ENCODE measurements at regions not wholly inside any gene's neighbourhood (a gene's known extent, or its start where the extent isn't known, plus 50 kb on each side); places are given as distances from the start of the nearest gene placed in this dataset.

DNA sequence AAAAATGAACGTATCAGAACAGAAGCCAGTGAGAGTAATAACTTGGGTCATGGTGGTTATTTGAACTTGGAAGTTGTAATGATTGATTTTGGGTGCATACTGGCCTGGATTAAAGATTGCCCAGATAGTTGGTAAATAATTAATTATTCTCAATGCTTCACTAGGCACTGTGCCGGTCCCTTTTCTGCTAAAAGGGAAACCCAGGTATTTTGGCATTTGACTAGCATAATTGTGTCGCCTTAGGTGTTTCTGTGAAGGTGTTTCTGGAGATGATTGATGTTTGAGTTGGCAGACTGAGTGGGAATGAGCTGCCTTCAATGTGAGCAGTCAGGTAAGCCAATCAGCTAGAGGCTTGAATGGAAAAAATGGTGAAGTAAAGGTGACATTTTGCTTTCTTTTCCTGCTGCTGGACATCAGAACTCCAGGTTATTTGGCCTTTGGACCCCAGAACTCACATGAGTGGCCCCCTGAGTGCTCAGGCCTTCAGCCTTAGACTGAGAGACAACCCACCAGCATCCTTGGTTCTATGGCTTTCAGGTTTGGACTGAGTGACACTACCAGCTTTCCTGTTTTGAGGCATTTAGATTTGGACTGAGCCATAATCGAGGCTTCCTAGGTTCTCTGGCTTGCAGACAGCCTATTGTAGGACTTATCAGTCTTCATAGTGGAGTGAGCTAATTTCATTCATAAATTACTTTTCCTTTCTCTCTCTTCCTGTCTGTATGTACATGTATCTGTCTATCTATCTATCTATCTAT lies 120.7 kb upstream of the PAPPA start:
- DNase-seq (ENCODE audit: low read depth, low spot score) = no peak
- no peak overlapping the region for H3K27ac ChIP-seq (ENCODE audit: low read depth, low read length)
- no peak overlapping the region for H3K4me3 ChIP-seq (ENCODE audit: low read depth, low read length)
- TF ChIP-seq, protein P1, sequence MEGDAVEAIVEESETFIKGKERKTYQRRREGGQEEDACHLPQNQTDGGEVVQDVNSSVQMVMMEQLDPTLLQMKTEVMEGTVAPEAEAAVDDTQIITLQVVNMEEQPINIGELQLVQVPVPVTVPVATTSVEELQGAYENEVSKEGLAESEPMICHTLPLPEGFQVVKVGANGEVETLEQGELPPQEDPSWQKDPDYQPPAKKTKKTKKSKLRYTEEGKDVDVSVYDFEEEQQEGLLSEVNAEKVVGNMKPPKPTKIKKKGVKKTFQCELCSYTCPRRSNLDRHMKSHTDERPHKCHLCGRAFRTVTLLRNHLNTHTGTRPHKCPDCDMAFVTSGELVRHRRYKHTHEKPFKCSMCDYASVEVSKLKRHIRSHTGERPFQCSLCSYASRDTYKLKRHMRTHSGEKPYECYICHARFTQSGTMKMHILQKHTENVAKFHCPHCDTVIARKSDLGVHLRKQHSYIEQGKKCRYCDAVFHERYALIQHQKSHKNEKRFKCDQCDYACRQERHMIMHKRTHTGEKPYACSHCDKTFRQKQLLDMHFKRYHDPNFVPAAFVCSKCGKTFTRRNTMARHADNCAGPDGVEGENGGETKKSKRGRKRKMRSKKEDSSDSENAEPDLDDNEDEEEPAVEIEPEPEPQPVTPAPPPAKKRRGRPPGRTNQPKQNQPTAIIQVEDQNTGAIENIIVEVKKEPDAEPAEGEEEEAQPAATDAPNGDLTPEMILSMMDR (IDR thresholded peaks at IDR 0.05; ENCODE audit: low read depth, low read length) = no peak
- POLR2A ChIA-PET = no interaction called here
- H3K27me3 ChIP-seq (ENCODE audit: control insufficient read depth, insufficient read depth, low read length) = no peaks in the 10 kb centered on the region
- peaks cover 4% of the 10 kb centered on the region; the same call in 1 of the 2 replicates for H3K9me3 ChIP-seq (ENCODE audit: control insufficient read depth, insufficient read depth, low read length)
- CTCF ChIA-PET = interaction anchor here (1.2 kb wide), 1 partner anchor 439 kb away, joined by 3 read pairs; no protein-coding TSS in a partner anchor

DNA sequence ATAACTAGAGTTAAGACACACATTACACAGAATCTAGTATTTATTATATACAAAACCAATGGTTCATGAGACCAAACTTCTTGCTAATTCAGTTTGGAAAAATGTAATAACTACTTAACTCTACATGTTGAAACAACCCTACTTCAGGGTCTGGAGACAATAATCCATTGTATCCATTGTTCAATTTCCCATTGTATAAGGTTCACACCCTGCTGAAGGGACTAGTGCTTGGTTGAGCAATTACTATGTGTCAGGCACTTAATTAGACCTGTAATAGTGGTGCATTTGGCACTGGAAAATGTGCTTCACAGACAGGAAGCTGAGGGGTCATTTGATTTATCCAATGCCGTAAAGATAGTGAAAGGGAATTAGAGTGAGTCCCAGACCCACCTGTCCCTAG lies 114.3 kb upstream of the PAPPA start:
- Histone ChIP-seq H3K4me3 (ENCODE audit: low read depth, low read length) (no peak overlapping the region), H3K27me3 (ENCODE audit: control insufficient read depth, insufficient read depth, low read length) (no peaks in the 10 kb centered on the region), H3K9me3 (ENCODE audit: control insufficient read depth, insufficient read depth, low read length) (no peaks in the 10 kb centered on the region), H3K27ac (ENCODE audit: low read depth, low read length) (no peak overlapping the region)
- POLR2A ChIA-PET = no interaction called here
- TF ChIP-seq, protein P1 (IDR thresholded peaks at IDR 0.05; ENCODE audit: low read depth, low read length) = no peak
- CTCF ChIA-PET = interaction anchor here (0.6 kb wide), 1 partner anchor 454 kb away, joined by 3 read pairs; no protein-coding TSS in a partner anchor
- no peak for DNase-seq (ENCODE audit: low read depth, low spot score)

DNA sequence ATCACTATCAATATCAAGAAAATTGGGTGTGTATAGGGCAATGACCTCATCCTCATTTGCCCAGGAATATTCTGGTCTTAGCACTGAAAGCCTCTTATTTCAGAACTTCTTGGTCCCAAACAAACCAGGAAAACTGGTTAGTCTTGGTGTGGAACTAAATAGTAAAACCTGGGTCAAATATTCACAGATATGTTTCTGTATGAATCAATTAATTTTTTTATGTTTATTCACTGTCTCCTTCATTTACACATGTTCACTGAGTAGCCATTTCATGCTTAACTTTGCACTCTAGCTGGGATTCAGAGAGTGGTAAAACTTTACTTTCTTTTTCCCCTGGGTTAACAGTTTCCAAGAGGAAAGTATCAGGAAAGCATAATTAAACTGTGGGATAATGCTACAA lies 113.7 kb upstream of the PAPPA start:
- no peak overlapping the region for H3K4me3 ChIP-seq (ENCODE audit: low read depth, low read length)
- CTCF ChIA-PET = interaction anchor here (0.6 kb wide), 1 partner anchor 455 kb away, joined by 3 read pairs; no protein-coding TSS in a partner anchor
- no peak overlapping the region for H3K27ac ChIP-seq (ENCODE audit: low read depth, low read length)
- TF ChIP-seq, protein P1 (IDR thresholded peaks at IDR 0.05; ENCODE audit: low read depth, low read length) = no peak
- no peaks in the 10 kb centered on the region for H3K27me3 ChIP-seq (ENCODE audit: control insufficient read depth, insufficient read depth, low read length)
- no peak for DNase-seq (ENCODE audit: low read depth, low spot score)
- POLR2A ChIA-PET = no interaction called here
- no peaks in the 10 kb centered on the region for H3K9me3 ChIP-seq (ENCODE audit: control insufficient read depth, insufficient read depth, low read length)

DNA sequence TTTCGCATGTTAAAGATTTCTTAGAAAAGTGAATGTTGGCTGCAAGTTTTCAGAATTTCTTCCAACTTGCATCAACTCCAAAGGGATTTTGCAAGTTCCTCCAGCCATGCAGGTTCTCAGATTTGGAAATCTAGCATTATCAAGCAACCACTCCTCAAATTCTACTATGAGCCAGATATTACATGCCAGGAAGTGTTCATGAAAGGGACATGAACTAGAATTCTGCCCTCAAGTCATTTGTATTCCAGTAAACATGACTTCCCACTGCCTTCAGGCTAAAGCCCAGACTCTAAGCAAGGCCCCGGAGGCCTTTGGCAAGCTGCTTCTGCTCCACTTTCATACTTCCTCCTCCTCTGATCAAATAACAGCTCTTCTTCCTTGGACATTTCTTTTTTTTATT lies 111.3 kb upstream of the PAPPA start:
- H3K27ac ChIP-seq (ENCODE audit: low read depth, low read length) = no peak overlapping the region
- DNase-seq (ENCODE audit: low read depth, low spot score) = no peak
- H3K27me3 ChIP-seq (ENCODE audit: control insufficient read depth, insufficient read depth, low read length) = no peaks in the 10 kb centered on the region
- H3K9me3 ChIP-seq (ENCODE audit: control insufficient read depth, insufficient read depth, low read length) = no peaks in the 10 kb centered on the region
- no peak overlapping the region for H3K4me3 ChIP-seq (ENCODE audit: low read depth, low read length)
- POLR2A ChIA-PET = no interaction called here
- TF ChIP-seq, protein P1 (IDR thresholded peaks at IDR 0.05; ENCODE audit: low read depth, low read length) = no peak
- CTCF ChIA-PET = no interaction called here

DNA sequence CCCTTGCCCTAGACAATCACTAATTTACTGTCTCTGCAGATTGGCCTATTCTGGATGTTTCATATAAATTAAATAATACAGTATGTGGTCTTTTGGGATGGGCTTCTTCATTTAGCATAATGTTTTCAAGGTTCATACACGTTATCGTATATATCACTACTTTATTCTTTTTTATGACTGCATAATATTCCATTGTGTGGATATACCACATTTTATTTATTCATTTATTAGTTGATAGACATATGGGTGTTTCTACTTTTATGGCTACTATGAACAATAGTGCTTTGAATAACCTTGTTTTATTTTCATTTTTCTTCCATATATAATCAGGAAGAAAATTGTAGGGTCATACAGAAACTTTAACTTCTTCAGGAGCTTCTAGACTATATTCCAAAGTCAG lies 108.5 kb upstream of the PAPPA start:
- Histone ChIP-seq H3K27me3 (ENCODE audit: control insufficient read depth, insufficient read depth, low read length) (no peaks in the 10 kb centered on the region), H3K4me3 (ENCODE audit: low read depth, low read length) (no peak overlapping the region), H3K9me3 (ENCODE audit: control insufficient read depth, insufficient read depth, low read length) (no peaks in the 10 kb centered on the region), H3K27ac (ENCODE audit: low read depth, low read length) (no peak overlapping the region)
- no peak for DNase-seq (ENCODE audit: low read depth, low spot score)
- POLR2A ChIA-PET = no interaction called here
- TF ChIP-seq, protein P1 (IDR thresholded peaks at IDR 0.05; ENCODE audit: low read depth, low read length) = no peak
- CTCF ChIA-PET = no interaction called here
